HG03469 (cell line): ENCODE measurements at regions not wholly inside any gene's neighbourhood (a gene's known extent, or its start where the extent isn't known, plus 50 kb on each side); places are given as distances from the start of the nearest gene placed in this dataset.
"Not testable (repeated sequence)": the region's sequence is repeated elsewhere in the genome, so short reads cannot be mapped to it uniquely, and the experiment has no call there.

Experiments
- ATAC-seq: cut with Tn5 transposase; IDR thresholded peaks from one replicate; pipeline ENCODE4 v1.9.1; 2021; ENCODE audit warnings: mild to moderate bottlenecking, moderate library complexity, moderate number of reproducible peaks; ENCODE audit not compliant: unreplicated experiment

GRCh38 chr14:65153101-65153500 lies 50.8 kb upstream of the MAX start:
- ATAC-seq: no peak

- ATAC-seq: peak; percentile 52
Observed at GRCh38 chr14:65156568-65157366, 54.5 kb upstream of the MAX start.

- ATAC-seq: peak; percentile 52
Observed at GRCh38 chr14:65159281-65160062, 57.2 kb upstream of the MAX start.

GRCh38 chr14:65160091-65160490 lies 57.8 kb upstream of the MAX start:
- ATAC-seq: no peak

GRCh38 chr14:65162031-65162430 lies 59.7 kb upstream of the MAX start:
- no peak for ATAC-seq

- no peak for ATAC-seq
Observed at GRCh38 chr14:65164068-65164824, 61.9 kb upstream of the MAX start.

- no peak for ATAC-seq
Observed at GRCh38 chr14:65164825-65165135, 62.5 kb upstream of the MAX start.

- ATAC-seq: no peak
Observed at GRCh38 chr14:65167072-65167645, 64.8 kb upstream of the MAX start.

GRCh38 chr14:65168840-65169239 lies 66.5 kb upstream of the MAX start:
- ATAC-seq: no peak

- peak; percentile 69 for ATAC-seq
Observed at GRCh38 chr14:65169351-65169750, 67.0 kb upstream of the MAX start.

GRCh38 chr14:65170318-65170717 lies 68.0 kb upstream of the MAX start:
- ATAC-seq: no peak

- ATAC-seq: no peak
Observed at GRCh38 chr14:65170768-65171507, 68.6 kb upstream of the MAX start.

GRCh38 chr14:65173973-65174693 lies 71.8 kb upstream of the MAX start:
- no peak for ATAC-seq

- ATAC-seq: no peak
Observed at GRCh38 chr14:65174783-65175182, 72.5 kb upstream of the MAX start.

GRCh38 chr14:65177551-65177950 lies 75.2 kb upstream of the MAX start:
- no peak for ATAC-seq

- not testable (repeated sequence) for ATAC-seq
Observed at GRCh38 chr14:65179231-65179630, 76.9 kb upstream of the MAX start.

GRCh38 chr14:65179918-65180724 lies 77.8 kb upstream of the MAX start:
- peak; percentile 78 for ATAC-seq

GRCh38 chr14:65180725-65181025 lies 78.4 kb upstream of the MAX start:
- ATAC-seq: no peak

GRCh38 chr14:65184032-65184764 lies 81.9 kb upstream of the MAX start:
- no peak for ATAC-seq
